ENCODE measurements at regions not wholly inside any gene's neighbourhood (a gene's known extent, or its start where the extent isn't known, plus 50 kb on each side); places are given as distances from the start of the nearest gene placed in this dataset.

DNA sequence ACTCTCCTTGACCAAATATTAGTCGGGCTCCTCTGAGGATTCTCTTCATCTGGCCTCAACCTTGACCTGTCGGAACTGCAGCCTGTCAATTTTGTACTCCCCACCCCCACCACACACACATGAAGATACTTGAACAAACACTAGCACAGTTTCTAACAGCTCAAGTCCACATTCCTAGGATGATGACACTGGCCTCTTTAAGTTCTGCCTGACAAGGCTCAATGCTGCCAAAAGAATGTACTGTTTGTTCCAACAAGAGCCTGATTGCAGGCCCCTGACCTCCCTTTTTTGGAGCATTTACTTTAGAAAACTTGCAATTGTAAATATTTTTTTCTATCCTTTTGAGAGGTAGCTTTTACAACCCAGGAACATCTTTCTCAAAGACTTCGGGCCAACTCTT lies 169.2 kb upstream of the IRS2 start:
- no peaks in the 10 kb centered on the region for H3K4me1 ChIP-seq
- intact Hi-C loops (cut with DNase I) = no loop called here
- H3K9me3 ChIP-seq = no peaks in the 10 kb centered on the region
- H3K27ac ChIP-seq = no peak overlapping the region
- no peaks in the 10 kb centered on the region for H3K36me3 ChIP-seq
- no peak overlapping the region for H3K4me3 ChIP-seq
- WGBS, 2 donors = 59 to 67% methylated on average over 3 of the region's 3 CpGs
- no peaks in the 10 kb centered on the region for H3K27me3 ChIP-seq
- TF ChIP-seq, protein P1, sequence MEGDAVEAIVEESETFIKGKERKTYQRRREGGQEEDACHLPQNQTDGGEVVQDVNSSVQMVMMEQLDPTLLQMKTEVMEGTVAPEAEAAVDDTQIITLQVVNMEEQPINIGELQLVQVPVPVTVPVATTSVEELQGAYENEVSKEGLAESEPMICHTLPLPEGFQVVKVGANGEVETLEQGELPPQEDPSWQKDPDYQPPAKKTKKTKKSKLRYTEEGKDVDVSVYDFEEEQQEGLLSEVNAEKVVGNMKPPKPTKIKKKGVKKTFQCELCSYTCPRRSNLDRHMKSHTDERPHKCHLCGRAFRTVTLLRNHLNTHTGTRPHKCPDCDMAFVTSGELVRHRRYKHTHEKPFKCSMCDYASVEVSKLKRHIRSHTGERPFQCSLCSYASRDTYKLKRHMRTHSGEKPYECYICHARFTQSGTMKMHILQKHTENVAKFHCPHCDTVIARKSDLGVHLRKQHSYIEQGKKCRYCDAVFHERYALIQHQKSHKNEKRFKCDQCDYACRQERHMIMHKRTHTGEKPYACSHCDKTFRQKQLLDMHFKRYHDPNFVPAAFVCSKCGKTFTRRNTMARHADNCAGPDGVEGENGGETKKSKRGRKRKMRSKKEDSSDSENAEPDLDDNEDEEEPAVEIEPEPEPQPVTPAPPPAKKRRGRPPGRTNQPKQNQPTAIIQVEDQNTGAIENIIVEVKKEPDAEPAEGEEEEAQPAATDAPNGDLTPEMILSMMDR (IDR thresholded peaks at IDR 0.05) = no peak
- no peak for TF ChIP-seq POLR2A (IDR thresholded peaks at IDR 0.05)
- no peak for DNase-seq

DNA sequence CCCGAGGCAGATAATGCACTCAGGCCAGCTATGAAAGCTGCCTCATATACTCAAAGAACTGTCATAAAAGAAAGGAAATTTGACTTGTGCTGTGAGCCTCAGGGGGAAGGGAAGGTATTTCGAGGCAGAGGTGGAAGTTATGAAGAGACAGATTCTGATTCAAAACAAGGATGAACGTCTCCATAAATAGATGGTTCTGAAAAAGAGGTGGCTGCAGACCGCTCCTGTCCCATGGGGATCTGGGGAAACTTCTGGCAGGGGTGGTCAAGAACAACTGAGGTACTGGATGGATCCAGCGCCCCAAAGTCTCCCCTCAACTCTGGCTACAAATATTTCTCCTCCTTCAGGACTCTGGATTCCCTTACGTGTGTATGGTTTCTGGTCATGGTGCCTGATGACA lies 168.1 kb upstream of the IRS2 start:
- no peaks in the 10 kb centered on the region for H3K4me1 ChIP-seq
- no peak for DNase-seq
- TF ChIP-seq, protein P1 (IDR thresholded peaks at IDR 0.05) = no peak
- no peak for TF ChIP-seq POLR2A (IDR thresholded peaks at IDR 0.05)
- H3K9me3 ChIP-seq = no peaks in the 10 kb centered on the region
- H3K27ac ChIP-seq = no peak overlapping the region
- intact Hi-C loops (cut with DNase I) = no loop called here
- H3K4me3 ChIP-seq = no peak overlapping the region
- H3K36me3 ChIP-seq = no peaks in the 10 kb centered on the region
- H3K27me3 ChIP-seq = no peaks in the 10 kb centered on the region
- WGBS, 2 donors = 82 to 84% methylated on average over 6 of the region's 6 CpGs

DNA sequence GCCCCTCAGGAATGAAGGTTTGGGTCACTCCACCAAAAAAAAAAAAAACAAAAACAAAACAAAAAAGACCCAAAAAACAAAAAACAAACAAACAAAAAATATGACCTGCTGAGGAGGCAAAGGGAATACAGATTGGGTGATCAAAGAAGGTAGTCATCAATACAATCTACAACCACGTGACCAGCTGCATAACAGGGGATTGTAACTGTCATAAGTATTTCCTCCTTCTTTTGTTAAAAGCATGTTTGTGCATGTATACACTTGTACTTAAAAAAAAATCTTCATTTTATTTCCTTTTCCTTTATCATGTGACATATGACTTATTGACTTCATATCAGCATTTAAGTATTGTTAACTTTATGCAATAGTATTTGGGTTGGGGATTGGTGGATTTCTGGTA lies 165.1 kb upstream of the IRS2 start:
- TF ChIP-seq POLR2A (IDR thresholded peaks at IDR 0.05) = no peak
- TF ChIP-seq, protein P1 (IDR thresholded peaks at IDR 0.05) = no peak
- DNase-seq = no peak
- intact Hi-C loops (cut with DNase I) = no loop called here

DNA sequence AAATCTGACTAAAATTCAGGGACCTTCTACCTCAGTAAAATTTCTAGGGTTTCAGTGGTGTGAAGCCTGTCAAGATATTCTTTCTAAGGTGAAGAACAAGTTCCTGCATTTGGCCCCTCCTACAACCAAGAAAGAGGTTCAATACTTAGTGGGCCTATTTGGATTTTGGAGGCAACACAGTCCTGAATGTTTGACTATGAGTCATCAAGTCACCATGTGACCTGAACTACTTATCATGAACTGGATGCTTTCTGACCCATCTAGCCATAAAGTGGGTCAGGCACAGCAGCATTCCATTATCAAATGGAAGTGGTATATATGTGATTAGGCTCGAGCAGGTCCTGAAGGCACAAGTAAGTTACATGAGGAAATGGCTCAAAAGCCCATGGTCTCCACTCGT lies 163.0 kb upstream of the IRS2 start:
- no peak overlapping the region for H3K4me3 ChIP-seq
- H3K4me1 ChIP-seq = no peaks in the 10 kb centered on the region
- intact Hi-C loops (cut with DNase I) = no loop called here
- DNase-seq = no peak
- no peaks in the 10 kb centered on the region for H3K27me3 ChIP-seq
- H3K9me3 ChIP-seq = no peaks in the 10 kb centered on the region
- TF ChIP-seq POLR2A (IDR thresholded peaks at IDR 0.05) = no peak
- TF ChIP-seq, protein P1 (IDR thresholded peaks at IDR 0.05) = no peak
- H3K27ac ChIP-seq = no peak overlapping the region
- 72 to 75% methylated on average over 2 of the region's 2 CpGs for WGBS, 2 donors
- no peaks in the 10 kb centered on the region for H3K36me3 ChIP-seq

More for the DNA sequence above, 165.1 kb upstream of the IRS2 start:
- H3K27me3 ChIP-seq = no peaks in the 10 kb centered on the region
- 22 to 38% methylated on average over 1 of the region's 1 CpG for WGBS, 2 donors
- no peaks in the 10 kb centered on the region for H3K9me3 ChIP-seq
- H3K4me3 ChIP-seq = no peak overlapping the region
- no peak overlapping the region for H3K27ac ChIP-seq
- H3K4me1 ChIP-seq = no peaks in the 10 kb centered on the region
- H3K36me3 ChIP-seq = no peaks in the 10 kb centered on the region

DNA sequence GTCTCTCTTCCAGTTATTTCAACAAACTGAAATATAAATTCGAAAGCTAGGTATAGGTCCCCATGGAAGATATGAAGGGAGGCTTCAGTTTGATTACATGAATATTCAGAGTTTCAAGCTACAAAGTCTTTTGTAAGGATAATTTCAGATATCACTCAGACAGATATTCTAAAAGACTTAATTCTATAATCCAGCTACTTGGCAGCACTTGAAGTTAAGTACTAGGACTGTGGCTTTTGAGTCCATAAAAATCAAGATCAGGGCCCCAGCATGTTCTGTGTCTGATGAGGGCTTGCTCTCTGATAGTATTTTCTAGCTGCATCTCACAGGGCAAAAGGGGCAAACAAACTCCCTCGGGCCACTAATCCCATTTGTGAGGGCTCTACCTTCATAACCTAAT lies 160.6 kb upstream of the IRS2 start:
- intact Hi-C loops (cut with DNase I) = no loop called here
- no peaks in the 10 kb centered on the region for H3K4me1 ChIP-seq
- WGBS, 2 donors = 63 to 81% methylated on average over 2 of the region's 2 CpGs
- H3K27me3 ChIP-seq = no peaks in the 10 kb centered on the region
- H3K27ac ChIP-seq = no peak overlapping the region
- DNase-seq = no peak
- no peak for TF ChIP-seq POLR2A (IDR thresholded peaks at IDR 0.05)
- TF ChIP-seq, protein P1 (IDR thresholded peaks at IDR 0.05) = no peak
- no peaks in the 10 kb centered on the region for H3K9me3 ChIP-seq
- no peaks in the 10 kb centered on the region for H3K36me3 ChIP-seq
- H3K4me3 ChIP-seq = no peak overlapping the region

Data from esophagus squamous epithelium (tissue), 5 donors.